ENCODE measurements at regions not wholly inside any gene's neighbourhood (a gene's known extent, or its start where the extent isn't known, plus 50 kb on each side); places are given as distances from the start of the nearest gene placed in this dataset.
A peak's percentile ranks its signal among the peaks of the same experiment; 100 is the strongest.

- Histone ChIP-seq H3K27ac (no peak overlapping the region), H3K36me3 (no peaks in the 10 kb centered on the region), H3K27me3 (no peaks in the 10 kb centered on the region), H3K4me3 (no peak overlapping the region), H3K4me1 (no peaks in the 10 kb centered on the region), H3K9me3 (no peaks in the 10 kb centered on the region)
- intact Hi-C loops (cut with DNase I; ENCODE audit: low total_unique reads), result no loop called here
- no peak for DNase-seq (ENCODE audit: low spot score in 2 of 2)
- TF ChIP-seq POLR2AphosphoS5 (IDR thresholded peaks at IDR 0.05) (no peak), CTCF (IDR thresholded peaks at IDR 0.05) (no peak), POLR2A (IDR thresholded peaks at IDR 0.05) (no peak)
Measured at GRCh38 chr9:109568568-109569210, 70.6 kb upstream of the PTPN3 start.

- no peaks in the 10 kb centered on the region for H3K27me3 ChIP-seq
- intact Hi-C loops (cut with DNase I; ENCODE audit: low total_unique reads), result loop anchor here (10.0 kb wide), 1 partner anchor 251 kb away; no protein-coding TSS in a partner anchor
- H3K27ac ChIP-seq, result no peak overlapping the region
- no peaks in the 10 kb centered on the region for H3K36me3 ChIP-seq
- H3K4me3 ChIP-seq, result no peak overlapping the region
- no peak for DNase-seq (ENCODE audit: low spot score in 2 of 2)
- no peaks in the 10 kb centered on the region for H3K4me1 ChIP-seq
- TF ChIP-seq CTCF (IDR thresholded peaks at IDR 0.05) (peak in 2 of 3 donors; percentile 70 to 81), POLR2A (IDR thresholded peaks at IDR 0.05) (no peak)
- no peaks in the 10 kb centered on the region for H3K9me3 ChIP-seq
Measured at GRCh38 chr9:109574061-109574882, 76.2 kb upstream of the PTPN3 start.

- no peaks in the 10 kb centered on the region for H3K36me3 ChIP-seq
- TF ChIP-seq POLR2AphosphoS5 (IDR thresholded peaks at IDR 0.05) (no peak), POLR2A (IDR thresholded peaks at IDR 0.05) (no peak), CTCF (IDR thresholded peaks at IDR 0.05) (no peak)
- no peaks in the 10 kb centered on the region for H3K27me3 ChIP-seq
- H3K9me3 ChIP-seq, result no peaks in the 10 kb centered on the region
- no peaks in the 10 kb centered on the region for H3K4me1 ChIP-seq
- no peak for DNase-seq (ENCODE audit: low spot score in 2 of 2)
- intact Hi-C loops (cut with DNase I; ENCODE audit: low total_unique reads), result loop anchor here (10.0 kb wide), 1 partner anchor 248 kb away; no protein-coding TSS in a partner anchor
- H3K4me3 ChIP-seq, result no peak overlapping the region
- H3K27ac ChIP-seq, result no peak overlapping the region
Measured at GRCh38 chr9:109576762-109577161, 78.7 kb upstream of the PTPN3 start.

GRCh38 chr9:109579191-109579948, 81.3 kb upstream of the PTPN3 start:
- intact Hi-C loops (cut with DNase I; ENCODE audit: low total_unique reads), result loop anchor here (10.0 kb wide), 1 partner anchor 245 kb away; no protein-coding TSS in a partner anchor
- TF ChIP-seq POLR2AphosphoS5 (IDR thresholded peaks at IDR 0.05), result no peak
- TF ChIP-seq POLR2A (IDR thresholded peaks at IDR 0.05), result no peak
- no peak for TF ChIP-seq CTCF (IDR thresholded peaks at IDR 0.05)
- Histone ChIP-seq H3K36me3 (no peaks in the 10 kb centered on the region), H3K9me3 (peaks cover 0 to 3% of the 10 kb centered on the region in 2 donors), H3K4me1 (no peaks in the 10 kb centered on the region), H3K27me3 (no peaks in the 10 kb centered on the region), H3K27ac (no peak overlapping the region), H3K4me3 (no peak overlapping the region)
- no peak for DNase-seq (ENCODE audit: low spot score in 2 of 2)
